HK-2 (cell line): ENCODE measurements at regions not wholly inside any gene's neighbourhood (a gene's known extent, or its start where the extent isn't known, plus 50 kb on each side); places are given as distances from the start of the nearest gene placed in this dataset.
A peak's percentile ranks its signal among the peaks of the same experiment; 100 is the strongest.

Experiments used
- DNase-seq: peaks from one replicate; pipeline ENCODE4 v3.0.0-alpha.2; 2018; ENCODE audit not compliant: unreplicated experiment

DNA sequence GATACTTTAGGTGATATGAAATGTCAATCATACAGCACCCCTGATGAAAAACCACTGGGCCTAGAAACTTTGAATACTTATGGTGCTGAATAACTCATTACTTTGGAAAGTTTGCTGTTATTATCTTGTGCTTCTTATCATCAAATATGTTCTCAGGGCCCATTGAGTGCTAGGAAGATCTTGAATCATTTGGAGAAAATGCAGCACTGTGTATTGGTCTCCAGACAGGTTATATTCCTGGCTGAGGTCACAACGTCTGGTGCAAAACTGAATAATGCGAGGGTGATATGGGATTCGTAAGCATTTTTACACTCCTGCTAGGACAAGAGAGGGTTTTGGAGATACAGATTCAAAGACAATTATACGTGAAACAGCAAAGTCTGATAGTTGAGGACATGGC, 249.4 kb upstream of the TNC start:
- no peak for DNase-seq

DNA sequence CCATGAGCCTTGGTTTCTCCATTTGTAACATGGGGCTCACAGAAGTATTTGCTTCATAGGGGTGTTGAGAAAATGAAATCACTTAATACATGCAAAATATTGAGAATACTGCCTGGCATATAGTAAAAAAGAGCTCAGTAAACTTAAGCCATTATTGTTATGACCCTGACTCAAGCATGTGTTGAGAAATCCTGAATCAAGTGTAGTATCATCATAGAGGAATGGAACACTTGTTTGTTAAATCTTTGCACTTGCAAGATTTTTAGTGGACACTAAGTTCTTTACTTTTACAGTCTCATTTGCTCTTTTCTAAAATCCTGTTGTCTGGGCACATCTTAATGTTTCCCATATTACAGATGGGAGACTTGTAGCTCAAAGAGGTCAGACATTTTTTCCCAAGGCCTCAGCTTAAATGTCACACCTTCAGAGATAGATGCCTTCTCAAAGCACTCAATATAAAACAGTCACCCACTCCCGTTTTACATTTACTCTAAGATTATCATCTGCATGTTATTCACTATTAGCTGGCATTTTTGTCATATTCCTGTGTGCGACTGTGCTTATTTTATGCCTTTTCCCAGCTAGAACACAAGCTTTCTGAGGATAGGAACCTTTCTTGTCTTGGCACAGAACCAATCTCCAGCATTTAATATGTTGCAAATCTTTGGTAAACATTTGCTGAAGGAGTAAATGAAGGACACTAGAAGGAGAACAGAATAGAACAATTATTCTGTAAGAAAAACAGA, 250.0 kb upstream of the TNC start:
- DNase-seq, result no peak

DNA sequence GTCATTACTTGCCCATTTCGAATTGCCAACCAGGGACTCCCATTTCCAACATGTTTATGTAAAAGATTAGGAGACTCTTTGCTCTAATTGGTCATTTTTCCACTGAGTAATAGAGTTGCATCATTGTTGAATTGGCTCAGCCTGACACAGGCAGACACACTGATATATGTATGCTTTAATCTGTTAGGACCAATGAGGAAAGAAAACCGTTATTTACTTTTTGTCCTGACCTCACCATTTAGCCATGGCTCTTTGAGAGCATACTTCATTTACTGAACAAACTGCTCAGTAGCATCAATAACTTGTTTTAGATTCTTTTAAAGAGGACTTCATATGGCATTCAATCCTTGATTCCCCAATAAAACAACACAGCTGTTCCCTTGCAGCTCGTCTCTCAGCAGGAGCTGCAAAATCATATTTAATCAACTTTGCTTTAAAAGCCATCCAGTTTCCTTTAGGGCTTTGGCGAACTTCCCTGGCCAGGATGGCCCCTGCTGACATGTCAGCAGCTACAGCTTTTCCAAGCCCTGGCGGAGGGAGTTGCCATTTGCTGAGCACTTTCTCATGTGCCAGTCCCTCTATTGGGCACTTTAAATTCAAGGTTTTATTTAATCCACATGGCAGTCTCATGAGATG, 251.5 kb upstream of the TNC start:
- DNase-seq, result no peak

DNA sequence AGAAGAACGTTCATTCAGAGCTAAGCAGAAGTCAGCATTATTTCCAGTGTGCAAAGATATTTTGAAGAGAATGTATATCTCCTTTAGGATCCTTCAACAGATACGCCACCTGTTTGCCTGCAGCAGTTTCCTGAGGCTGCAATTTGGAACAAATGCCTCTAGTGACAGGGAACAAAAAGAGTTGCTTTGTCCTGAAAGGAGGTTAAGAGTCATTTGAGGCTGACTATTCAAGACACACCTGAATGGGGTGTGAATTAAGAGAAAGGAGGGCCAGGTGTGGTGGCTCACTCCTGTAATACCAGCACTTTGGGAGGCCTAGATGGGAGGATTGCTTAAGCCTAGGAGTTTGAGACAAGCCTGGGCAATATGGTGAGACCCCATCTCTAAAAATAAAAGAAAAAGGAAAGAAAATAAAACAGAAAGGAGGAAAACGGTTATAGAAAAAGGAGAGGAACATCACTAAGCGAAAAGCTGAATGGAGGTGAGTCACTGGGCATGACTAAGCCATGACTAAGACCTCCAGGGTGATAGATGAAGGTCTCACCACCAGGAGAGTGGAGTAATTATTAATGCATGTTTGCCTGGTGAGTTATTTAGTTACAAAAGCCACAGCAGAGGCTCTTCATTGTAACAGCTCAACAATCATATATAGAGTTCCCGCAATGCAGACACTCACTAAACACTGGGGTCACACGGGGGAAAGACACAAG, 255.2 kb upstream of the TNC start:
- peak; percentile 60 for DNase-seq

DNA sequence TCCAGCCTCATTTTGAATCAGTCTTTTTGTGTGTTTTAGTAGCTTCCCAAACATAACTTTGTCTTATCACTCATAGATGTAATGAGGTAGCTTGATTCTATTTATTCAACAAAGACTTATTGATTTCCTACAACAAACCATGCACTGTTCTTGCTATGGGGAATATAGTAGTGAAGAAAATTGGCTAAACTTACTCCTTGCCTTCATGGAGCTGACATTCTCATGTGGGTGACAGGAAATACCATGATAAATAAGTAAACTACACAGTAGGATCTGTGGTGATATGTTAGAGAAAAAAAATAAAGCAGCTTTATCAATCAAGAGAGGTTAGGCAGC, 255.7 kb upstream of the TNC start:
- no peak for DNase-seq

DNA sequence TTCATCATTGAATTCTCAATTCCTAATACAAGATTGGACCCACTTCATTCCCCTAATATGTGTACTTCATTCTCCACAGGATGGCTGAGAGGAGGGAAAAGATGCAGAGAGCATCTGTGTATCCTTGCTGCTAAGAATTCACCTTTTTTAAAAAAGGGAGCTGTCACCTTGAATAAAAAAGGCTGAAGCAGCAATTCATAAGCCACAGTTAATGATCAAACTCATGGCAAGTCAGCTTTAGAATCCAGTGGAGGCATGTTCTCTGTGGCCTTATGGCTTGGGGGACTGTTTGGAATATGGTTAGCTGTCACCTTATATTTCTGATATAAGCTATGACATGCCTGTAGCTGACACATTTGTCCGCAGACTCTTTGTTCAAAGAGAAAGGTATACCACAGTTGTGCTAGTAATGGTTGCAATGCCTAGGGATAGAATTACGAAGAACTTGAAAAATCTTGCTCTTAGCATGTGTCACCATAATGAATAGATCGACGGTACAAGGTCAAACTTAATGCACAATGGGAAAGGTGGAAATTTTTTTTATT, 256.8 kb upstream of the TNC start:
- no peak for DNase-seq

DNA sequence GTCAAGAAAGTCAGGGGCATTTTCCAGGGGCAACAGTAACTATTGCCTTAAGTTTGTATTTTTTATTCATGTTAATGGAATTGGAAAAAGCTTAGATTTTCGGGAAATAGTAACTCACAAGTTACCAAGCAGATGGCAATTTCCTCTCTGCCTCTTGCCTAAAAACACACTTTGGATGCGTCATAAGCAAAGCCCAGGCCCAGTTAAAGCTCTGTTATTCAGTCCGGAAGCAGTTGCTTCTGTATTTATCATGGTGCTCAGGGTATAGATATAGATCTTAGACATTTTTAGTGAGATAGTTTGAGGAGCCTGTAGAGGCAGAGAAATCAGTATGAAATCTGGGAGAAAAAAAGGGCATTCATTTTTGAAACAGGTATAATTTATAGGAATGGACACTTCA, 260.3 kb upstream of the TNC start:
- DNase-seq, result no peak

DNA sequence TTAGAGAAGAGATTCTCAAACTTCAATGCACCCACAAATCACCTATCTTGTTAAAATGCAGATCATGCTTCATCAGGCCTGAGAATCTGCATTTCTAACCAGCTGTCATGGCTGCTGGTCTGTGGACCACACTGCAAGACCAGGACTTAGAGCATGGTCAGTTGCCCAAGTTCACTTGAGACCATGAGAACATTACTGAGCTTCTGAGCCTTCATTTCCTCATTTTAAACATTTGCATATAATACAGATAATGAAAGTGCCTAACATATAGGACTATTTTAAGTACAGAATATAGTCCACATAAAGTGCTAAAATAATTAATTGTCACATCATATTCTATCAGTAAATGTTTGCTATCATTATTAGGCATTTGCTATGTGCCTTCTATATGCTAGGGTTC, 260.8 kb upstream of the TNC start:
- no peak for DNase-seq

DNA sequence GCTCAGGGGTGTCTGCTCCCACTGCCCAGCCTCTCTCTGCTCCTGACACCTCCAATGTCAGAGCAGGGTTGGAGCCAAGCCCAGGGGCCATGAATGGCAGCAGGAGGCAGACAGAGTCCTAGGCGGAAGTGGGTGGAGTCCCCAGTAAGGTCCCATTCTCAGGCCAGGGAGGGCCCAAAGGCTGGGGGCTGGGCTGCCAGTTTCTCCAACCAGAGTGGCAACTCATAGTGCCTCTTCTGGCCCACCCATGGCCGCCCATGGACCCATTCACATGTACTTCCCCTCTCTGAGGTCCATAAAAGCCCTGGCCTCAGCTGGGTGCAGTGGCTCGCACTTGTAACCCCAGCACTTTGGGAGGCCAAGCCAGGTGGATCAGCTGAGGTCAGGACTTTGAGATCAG, 261.8 kb upstream of the TNC start:
- DNase-seq, result no peak

DNA sequence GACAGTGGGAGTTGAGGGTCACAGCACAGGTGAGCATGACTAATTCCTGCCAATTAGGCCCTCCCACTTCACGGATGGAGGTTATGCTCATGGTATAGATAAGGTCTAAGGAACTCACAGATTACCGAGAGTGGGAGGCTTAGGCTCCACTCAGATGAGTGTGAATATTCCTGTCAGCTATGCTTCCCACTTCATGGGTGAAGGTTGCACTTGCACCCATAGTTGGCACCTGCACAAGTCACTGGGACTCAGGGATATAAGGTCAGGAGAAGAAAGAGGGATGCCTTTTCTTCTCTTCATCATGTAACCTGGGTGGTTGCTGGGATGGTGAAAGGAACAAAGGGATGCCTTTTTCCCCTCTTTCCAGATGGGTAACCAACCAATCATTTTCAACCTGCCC, 264.9 kb upstream of the TNC start:
- DNase-seq, result no peak

DNA sequence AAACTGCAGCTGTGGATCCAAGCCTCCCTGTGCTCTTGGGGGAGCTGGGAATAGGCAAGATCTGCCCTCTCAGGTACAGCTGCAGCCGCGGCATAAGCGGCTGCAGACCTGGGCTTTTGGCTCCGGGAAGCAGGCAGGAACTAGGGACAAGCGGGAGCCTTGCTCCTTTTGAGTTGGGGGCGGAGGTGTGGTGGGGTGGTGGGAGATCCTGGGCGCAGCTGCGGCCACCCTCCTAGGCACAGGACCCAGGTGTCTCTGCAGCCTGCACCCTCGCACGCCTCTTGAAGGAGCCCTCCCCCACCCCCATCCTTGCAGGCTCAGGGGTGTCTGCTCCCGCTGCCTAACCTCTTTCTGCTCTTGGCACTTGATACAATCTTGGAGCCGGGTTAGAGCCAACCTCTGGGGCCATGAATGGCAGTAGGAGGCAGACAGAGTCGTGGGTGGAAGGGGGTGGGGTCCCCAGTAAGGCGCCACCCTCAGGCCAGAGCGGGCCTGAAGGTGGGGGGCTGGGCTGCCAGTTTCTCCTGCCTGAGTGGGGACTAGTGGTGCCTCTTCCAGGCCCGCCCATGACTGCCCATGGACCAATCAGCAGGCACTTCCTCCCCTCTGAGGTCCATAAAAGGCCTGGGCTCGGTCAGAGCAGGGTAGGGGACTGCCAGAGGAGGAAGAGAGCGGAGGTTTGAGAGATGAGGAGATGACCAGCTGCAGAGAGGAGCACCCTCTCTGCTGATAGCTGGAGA, 267.6 kb upstream of the TNC start:
- no peak for DNase-seq

DNA sequence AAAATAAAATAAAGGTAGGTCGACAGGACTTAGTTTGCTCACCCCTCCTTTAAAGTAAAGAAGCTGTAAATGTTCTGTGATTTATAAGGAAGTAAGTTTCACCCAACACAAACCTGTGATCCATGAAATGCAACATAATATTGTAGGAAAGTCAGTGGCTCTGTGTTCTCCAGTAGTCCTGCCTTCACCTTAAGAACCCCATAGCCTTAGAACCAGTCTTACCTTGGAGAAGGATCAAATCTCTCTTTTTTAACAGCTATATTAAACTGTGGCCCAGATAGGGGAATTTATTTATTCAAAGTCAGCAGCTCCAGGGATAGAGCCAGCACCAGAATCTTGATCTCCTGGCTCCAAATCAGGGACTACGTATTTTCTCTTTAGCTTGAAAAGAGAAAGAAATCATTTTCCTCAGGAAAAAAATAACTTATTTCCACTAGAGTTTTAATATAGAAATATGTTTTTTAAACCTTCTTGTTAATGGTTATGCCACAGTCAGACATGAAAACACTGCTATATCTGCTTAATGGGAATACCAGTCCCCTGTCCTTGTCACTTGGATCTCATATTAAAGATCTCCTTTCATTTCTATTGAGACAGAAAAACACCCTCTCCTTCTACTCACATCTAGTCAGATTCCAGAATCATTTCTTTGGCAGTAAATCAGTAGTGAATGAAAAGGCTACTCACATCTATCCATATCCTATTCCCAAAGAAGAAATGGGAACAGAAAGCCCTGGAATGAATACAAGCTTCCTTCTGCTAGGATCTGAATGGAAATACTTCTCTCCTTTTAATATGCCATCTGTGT, 269.2 kb upstream of the TNC start:
- DNase-seq, result no peak

DNA sequence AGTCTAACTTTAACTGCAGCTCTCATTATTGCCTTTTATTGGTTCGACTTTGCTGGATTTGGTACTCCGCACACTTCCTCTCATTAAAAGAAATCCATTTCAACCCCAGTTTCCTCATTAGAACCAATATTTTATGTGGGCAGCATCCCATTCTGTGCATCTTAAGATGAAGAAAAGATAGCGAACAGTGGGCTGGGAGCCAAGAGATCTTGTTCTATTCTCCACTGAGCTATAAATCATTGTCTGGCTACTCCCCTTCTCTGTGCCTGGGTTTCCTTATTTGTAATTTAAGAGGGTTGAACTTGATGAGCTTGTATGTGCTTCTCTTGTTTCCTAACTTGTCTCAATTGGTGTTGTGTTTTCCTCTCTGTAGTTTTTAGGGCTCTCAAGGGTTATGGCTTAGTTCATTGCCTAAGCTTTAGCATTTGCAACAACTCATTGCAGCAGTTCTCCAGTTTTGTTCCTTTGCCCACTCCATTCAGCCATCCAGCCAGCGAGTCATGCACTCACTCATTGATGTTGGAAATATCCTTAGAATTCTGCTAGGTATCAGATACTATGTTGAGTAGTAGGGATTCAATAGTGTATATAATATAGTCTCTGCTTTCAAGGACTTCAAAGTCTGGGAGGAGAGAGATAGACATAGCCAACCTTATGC, 273.3 kb upstream of the TNC start:
- no peak for DNase-seq

DNA sequence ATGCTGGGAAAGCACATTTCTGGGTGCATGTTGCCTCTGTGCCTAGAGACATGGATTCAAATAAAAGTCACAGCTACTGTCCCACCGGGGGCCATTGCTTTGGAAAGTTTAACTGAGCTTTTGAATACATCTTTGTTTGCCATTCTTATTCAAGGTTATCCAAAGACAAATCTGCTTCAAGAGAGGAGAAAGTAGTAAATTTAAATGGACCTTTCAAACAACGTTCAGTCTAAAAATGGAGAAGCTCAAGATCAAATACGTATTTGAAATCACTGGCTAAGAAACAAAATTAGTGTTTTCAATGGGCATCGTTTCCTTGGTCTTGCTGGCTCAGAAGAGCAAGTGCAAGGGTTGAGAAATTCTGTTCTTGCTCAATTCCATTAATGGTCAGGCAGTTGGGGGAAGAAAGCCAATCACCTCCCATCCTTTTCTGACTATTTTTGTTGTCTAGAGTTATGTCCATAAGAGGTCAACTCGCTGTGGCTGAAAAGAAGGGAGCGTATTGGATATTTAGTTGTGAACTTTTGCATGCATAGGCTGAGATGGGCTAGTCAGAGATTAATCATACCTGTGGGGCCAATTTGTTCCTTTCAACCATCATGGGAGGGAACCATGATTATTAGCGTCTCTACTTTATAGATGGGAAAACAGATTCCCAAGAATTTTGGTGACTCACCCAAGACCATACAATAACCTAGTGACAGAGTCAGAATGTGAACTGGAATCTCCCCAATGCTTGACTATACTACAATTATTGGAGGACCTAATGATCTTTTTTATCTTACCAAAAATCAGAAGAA, 276.2 kb upstream of the TNC start:
- no peak for DNase-seq

DNA sequence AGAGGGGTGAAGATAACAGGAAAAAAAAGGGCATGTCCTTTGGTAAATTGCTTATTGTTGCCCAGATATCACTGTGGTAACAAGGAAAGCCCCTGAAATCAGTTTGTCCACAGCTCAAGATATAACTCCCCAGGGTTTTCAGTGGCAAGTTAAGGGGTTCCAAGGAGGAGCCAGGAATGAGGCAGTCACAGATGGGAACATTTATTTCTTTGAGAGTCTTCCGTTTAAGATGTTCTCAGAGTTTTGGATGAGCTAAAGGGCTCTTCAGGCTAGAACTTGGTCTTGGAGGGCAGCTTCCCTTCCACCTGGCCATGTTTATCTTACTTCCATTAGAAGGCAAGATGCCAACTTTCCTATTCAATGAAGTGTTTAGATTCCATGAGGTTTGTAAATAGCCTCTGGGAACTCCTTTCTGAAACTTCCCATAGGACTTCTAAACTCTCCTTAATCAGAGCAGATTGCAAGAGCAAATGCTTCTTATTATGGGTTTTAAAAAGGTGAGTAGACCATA, 277.6 kb upstream of the TNC start:
- no peak for DNase-seq

DNA sequence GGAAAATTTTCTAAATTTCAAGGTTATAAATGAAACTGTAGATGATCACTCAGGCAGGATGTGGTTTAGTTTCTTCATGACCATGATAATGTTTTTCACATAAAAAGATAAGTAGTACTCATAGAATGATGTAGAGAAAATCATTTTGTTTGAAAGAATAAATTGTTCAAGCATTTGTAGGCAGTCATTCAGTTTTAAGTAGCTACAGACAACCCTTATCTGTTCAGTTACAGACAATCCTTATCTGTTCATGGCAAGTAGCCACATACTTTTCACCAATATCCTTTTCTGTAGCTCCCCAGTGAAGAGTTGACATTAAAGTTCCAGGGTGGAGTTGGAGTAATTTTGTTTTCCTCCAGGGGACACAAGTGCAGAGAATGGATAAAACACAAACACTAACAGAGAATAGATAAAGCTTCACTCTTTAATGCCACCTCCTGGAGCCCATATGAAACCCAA, 278.1 kb upstream of the TNC start:
- no peak for DNase-seq

DNA sequence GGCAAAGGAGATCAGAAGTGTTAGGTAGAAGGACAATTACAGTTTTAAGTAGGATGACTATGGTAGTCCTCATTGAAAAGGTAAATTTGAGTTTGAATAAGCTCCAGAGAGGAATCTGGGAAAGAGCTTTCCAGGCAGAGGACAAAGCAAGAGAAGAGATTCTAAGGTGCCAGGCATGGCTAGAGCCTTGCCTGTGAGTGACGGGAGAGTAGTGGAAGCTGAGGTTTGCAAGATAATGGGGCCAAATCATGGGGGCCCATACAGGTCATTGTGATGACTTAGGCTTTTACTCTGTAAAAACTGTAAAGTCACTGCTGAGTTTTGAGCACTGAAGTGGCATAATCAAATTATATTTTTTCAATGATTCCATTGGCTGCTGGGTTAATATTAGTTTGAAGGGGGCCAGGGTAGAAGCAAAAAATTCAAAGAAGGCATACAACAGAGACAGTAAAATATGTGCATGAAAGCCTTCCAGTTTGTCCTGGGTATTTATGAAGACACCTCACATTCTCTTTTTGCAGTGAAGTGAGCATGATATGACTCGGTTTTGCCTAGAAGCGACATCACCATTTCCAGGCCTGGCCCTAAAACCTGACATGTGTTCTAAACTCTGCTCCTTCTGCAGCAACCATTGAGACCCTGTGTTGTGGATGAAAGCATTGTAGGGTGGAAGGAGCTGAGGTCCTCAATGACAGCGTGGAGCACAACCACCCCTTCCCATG, 279.8 kb upstream of the TNC start:
- DNase-seq, result no peak

DNA sequence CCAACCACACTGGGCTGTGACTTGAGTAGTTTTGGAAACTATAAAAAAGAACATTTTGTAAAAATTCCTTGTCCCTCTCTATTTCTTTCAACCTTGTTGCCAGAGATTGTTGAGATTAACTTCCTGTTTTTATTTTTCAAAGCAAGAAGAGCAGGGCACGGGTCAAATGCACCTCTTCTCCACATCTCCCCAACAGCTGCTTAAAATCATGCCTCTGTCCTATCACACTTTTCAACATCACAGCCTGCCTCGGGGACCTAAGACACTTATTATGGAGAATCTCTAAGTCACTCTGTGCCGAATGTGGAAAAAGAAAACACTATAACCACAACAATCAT, 280.3 kb upstream of the TNC start:
- no peak for DNase-seq

DNA sequence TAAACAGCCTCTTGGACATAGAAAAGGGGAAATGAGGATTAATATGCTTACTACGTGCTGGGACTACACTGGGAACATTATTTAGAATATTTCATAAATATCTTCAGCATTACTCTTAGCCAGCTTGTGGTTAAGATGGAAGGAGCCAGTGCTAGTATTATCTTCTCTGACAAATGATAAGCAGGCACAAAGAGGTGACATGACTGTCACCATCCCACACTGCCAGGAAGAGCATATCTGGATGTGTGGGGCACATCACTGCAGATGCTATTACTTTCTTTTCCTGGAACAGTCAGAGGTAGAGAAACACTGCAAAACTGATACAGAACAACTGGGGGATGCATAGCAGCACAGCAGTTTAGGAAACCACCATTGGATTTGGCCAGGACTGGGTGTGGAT, 281.0 kb upstream of the TNC start:
- no peak for DNase-seq
